HG03196 (cell line): ENCODE measurements at regions not wholly inside any gene's neighbourhood (a gene's known extent, or its start where the extent isn't known, plus 50 kb on each side); places are given as distances from the start of the nearest gene placed in this dataset.
A peak's percentile ranks its signal among the peaks of the same experiment; 100 is the strongest.
"Not testable (repeated sequence)": the region's sequence is repeated elsewhere in the genome, so short reads cannot be mapped to it uniquely, and the experiment has no call there.

Source experiments
- ATAC-seq: cut with Tn5 transposase; IDR thresholded peaks from one replicate; pipeline ENCODE4 v1.9.1; 2021; ENCODE audit not compliant: unreplicated experiment

DNA sequence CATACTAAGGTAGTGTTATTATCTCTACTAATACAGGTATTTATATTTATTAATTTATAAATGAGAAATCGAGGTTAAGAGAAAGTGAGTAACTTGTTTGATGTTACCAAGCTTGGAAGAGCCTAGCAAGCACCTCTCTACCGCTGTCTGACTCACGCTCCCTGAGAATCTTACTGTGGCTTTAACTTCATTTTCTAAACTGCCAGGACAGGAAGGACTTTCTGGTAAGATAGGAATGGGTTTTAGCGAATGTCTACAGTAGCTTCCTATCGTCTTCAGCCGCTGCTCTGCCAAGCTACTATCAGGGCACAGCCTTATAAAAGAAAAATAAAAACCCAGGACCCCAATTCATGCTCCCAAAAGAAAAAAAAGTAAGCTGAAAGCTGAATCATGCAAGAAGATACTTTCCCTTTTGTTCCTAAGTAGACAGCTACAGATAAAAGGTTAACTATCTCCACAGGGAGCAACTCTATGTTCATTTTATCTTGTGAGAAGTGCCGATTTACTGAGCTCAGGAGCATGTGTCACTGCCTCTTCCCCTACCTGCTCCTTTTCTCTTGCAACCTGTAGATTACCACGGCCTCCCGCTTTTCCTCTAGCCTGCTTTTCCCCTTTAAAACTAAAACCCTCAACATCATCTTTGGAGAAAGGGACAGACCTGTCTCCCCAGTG lies 60.2 kb downstream of the THNSL1 start:
- no peak for ATAC-seq

DNA sequence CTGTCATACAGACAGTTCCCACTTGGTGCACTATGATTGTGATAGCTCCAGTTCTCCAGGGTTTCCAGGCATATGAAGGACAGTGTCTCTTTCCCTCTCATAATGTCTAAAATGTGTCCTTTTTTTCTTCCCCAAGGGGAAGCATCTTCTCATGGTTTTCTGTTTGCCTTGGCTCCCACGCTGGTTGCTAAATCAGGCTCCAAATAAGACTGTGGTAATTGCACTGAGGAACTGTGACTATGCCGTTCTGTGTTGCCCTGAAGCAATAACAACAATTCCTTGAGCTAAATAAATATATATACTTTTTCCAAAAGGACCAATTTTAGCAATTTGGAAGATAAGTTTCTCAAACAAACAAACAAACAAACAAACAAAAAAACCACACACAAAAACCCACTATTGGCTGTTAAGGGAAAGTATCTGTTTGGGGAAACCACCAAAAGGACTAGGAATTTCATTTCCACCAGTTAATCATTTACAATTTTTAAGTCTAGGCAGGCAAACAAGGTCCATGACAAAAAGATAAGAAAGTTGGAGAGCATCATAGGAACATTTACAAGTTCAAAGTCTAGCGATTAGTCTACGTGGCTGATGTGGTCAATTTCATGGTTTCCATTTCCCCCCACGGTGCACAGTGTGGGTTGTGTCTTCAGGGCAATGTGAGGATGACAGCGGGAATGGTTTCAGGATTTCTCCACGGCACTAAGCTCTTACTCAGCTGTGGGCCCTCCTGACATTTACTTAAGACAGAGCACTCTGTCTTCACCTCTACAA lies 62.4 kb downstream of the THNSL1 start:
- ATAC-seq: no peak

DNA sequence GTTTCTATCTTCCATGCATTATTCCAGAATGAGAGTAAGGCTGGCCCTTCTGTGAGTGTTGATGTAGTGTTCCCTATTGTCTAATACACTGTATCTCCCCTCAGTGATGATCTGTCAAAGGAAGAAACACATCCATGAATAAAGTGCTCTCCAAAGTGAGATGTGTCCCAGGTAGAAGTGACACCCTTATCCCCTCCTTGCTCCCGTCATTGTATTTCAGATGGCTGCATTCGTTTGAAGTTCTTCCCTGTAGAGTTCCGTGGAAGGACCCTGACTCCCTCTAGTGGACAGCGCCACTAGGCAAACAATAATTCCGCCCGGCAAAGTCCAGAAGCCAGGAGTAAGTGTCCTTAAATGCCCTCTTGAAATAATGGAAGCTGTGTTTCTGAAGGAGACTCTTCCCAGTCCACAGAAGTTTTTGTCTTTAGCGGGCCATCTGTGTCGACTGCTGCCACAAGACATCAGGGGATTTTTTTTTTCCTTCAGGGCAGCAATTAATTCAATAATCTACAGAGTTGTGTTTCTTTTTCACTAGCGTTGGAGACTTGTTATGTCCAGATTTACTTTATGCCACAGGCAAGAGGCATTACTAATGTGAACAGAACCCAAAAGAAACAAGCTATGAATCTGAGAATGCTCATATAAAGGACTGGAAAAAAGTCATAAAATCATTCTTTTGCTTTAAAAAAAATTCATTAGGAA lies 64.6 kb downstream of the THNSL1 start:
- peak; percentile 74 for ATAC-seq

DNA sequence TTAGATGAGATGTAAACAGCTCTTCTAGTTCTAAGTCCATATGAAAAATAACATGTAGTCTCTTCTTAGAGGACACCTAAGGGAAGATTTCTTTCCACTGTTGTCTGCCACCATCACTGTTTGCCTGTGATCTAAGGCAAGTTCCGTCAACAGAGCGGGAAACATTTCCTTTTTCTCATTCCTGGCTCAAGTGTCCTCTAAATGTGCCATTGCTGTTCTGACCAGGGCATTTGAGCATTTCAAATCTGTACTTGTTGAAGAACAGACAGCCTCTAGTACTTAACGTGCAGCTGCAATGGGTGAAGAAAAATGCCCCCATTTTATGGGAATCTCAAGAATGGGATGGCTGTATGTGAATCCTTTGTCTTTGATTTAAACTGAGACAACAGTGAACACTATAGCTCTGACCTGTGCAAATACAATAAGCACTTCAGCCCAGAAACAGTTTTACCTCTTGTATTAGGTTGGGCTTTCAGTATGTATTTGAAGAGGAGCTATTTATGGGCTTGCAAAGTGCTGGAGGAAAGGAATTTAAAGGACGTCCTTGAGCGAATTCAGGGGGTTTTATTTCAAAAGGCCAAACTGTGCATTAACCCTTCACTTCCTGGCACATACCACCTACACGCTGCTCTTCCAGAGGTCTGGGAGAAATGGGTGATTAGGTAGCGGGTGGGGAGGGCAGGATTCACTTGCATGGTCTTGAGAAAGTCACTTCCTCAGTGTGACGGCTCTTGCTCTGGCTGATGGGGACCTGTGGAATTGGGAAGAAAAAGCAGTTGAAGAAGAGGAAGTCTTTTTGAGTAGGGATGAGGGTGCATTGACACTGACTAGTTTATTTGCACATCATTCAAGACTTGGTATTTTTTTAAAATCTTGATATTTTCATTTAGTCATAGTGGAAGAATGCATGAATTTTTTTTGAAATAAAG lies 66.1 kb downstream of the THNSL1 start:
- no peak for ATAC-seq

DNA sequence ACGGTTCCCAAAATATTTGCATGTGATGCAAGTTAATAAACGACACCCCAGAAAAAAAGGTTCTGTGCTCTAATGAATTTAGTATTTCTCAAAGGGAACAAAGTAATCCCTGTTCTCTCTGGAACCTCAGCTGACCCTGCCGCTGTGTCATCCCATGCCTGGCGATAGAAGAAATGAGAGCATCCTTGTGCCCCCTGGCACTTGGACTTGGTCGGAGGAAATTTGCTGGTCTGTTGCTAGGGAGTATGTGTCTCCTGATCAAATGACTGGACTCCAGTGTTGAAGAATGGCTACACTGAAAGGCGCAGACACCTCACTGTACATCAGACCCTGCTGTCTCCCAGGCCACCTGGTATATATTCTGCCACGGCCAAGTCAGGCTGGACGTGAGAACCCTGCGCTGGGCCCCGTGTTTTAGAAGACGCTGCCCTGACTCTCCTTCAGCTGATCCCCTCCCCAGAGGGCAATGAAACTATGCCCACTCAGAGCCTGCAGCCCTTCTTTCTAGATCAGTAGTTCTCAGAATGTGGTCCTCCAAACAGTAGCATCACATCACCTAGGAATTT lies 67.2 kb downstream of the THNSL1 start:
- ATAC-seq: no peak

DNA sequence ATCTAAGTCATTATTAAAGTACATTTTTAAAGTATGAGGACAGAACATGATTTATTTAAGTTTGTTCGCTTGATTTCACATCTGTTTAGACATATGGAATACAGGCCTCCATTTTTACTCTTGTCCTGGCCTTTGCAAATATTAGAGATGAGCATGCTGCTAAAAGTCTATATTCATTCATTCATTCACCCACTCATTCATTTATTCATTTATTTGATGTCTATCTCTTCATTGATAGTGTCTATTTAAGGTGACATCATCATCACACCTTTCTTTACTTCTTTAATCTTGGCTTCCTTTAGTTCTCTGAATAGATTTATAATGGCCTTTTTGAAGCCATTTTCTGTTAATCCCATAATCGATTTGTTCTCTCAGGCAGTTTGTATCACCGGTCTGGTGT lies 68.0 kb downstream of the THNSL1 start:
- ATAC-seq: no peak

DNA sequence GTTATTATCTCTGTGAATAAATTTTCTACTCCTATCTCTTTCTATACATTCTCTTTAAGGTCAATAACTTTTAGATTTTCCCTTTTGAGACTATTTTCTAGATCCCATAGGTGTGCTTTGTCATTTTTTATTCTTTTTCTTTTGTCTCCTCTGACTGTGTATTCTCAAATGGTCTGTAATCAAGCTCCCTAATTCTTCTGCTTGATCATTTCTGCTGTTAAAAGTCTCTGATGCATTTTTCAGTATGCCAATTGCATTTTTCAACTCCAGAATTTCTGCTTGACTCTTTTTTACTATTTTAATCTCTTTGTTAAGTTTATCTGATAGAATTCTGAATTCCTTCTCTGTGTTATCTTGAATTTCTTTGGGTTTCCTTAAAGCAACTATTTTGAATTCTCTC lies 78.2 kb downstream of the THNSL1 start:
- no peak for ATAC-seq

DNA sequence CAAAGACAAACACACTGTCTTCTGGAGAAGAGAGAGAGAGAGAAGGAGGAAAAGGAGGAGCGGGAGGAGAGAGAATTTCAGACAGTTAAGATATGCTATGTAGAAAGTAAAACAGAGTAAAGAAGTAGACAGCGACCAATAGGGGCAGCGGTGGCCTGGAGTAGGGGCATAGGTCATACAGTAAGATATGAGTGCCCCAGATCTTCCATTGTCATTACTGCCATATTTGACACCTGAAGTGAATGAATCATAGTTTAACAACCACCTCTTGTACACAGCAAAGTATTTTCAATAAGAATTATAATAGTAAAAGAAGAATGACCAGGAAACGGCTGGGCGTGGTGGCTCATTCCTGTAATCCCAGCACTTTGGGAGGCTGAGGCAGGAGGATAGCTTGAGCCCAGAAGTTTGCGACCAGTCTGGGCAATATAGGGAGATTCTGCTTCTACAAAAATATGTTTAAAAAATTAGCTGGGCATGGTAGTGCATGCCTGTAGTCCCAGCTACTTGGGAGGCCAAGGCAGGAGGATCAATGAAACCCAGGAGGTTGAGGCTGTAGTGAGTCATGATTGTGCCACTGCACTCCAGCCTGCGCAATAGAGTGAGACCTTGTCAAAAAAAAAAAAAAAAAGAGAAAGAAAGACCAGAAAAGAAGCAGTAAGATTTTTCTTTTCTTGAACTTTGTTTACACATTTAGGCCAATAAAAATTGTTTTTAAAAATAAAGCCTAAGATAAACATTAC lies 77.0 kb upstream of the GPR158 start:
- no peak for ATAC-seq

DNA sequence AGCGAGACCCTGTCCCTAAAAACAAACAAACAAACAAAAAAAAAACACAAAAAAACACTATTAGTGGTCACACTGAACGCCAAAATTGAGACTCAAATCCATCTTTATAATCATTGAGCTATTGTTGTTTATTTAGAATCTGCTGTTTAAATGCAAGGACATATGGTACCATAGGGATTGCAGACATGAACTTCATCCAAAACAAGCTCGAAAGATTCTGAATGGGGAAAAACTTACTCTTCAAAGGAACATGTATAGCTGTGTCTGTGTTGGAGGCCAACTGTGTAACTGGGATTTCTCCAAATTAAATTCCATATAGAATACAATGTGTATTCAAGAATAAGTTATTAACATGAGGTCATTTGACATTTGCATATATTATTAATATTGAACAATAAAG lies 74.7 kb upstream of the GPR158 start:
- no peak for ATAC-seq

DNA sequence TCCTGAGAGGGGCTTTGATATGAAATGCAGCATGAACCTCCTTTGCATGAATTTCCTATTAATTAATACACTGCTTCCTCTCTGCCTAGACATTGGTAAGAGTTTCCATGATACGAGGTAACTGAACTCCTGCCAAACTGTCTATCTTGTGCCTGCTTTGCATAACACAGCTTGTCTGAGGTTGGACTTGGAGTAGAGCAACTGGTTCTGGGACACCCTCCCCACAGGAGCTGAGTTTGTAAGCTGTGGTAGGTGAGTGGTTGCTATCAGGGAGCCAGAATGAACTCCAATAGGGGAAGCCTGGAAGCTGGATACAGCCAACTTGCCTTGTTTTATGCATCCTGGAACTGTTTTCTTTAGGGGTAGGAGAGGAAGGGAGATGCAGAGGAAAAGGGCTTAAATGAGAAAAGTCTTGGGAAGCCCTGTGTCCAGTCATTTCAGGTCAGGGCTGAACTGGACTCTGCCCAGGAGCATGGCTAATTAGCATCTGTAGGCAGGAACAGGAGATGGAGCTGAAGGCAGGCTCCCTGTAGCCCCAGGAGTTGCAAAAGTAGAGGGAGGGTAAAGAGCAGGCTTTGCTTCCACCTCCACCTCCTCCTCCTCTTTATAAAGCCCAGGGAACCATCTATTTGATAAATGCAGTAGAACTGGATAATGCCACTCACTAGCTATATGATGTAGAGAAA lies 73.2 kb upstream of the GPR158 start:
- ATAC-seq: no peak

DNA sequence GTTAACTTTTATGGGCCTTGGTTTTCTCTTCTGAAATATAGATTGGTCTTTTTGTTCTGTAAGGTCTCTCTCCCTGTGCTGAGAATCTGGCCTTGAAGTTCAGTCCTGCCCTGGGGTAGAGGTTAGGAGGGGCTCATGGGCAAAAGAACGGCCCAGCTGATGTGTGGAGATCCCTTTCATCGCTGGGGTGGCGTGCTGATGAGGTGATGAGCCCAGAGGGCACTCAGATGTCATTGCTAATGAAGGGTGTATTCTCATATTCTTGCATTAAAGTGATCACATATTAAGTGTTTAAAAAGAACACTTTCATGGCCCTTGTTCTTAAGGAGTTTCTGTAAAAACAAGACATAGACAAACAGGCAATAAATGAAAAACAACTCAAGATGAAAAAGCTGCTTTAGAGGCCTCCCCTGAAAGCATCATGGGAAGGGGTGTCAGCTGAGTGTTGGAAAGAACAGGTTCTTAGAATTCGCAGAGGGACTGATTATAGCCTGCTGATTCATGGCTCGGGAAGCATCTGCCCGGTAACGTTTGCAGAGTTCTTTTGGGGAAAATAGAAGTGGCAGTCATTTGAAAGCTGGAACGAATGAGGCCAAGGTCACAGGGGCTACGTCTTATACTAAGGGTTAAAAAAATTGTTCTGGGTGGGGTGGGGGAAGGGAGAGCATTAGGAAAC lies 72.5 kb upstream of the GPR158 start:
- ATAC-seq: no peak

DNA sequence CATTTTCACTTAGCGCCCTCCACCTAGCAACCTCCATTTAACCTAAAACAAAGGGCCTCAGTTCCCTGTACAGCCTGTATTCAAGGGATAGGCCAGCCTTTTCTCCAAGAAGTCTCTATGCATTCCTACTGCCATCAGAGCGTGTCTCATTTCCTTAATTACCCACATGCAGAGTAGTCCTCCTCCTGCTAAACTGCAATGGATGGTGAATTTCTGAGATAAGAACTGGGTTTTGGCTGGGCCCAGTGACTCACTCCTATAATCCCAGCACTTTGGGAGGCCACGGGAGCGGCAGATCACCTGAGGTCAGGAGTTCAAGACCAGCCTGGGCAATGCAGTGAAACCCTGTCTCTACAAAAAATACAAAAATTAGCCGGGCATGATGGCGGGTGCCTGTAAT lies 71.1 kb upstream of the GPR158 start:
- ATAC-seq: no peak

DNA sequence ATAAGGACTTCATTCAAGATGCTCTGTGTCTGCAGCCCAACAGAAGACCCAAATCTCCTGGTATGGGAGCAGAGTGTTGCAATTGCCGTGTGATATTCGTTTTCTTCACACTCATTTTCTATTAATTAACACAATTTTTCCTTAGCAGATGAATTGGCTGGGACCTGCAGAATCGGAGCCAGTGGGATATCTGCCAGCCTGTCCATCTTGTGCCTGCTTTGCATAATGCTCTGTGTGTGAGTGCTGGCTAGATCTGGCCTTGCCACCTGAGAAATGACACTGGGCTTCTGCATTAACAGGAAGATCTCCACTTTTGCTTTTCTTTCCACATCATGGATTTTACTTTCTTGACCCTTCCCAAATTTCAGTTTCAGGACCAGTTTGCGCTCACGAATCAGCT lies 70.4 kb upstream of the GPR158 start:
- no peak for ATAC-seq

DNA sequence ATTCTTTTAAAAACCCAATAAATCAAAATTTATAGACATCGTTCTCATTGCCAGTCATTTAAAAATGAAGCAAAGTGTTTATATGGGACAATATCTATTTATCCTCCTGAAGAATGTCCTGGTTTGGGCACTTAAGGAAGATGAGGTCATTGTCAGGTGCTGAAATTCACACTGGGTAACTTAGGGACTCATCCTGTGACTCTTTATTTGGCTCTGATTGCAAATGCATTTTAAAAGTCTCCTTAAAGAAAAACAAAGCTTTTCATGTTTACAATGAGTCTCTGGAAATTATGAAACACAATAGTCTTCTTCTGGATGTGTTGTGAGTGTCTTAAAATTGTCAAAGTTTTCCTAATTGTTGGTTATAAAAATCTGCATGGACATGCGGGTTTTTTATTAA lies 69.5 kb upstream of the GPR158 start:
- ATAC-seq: no peak

DNA sequence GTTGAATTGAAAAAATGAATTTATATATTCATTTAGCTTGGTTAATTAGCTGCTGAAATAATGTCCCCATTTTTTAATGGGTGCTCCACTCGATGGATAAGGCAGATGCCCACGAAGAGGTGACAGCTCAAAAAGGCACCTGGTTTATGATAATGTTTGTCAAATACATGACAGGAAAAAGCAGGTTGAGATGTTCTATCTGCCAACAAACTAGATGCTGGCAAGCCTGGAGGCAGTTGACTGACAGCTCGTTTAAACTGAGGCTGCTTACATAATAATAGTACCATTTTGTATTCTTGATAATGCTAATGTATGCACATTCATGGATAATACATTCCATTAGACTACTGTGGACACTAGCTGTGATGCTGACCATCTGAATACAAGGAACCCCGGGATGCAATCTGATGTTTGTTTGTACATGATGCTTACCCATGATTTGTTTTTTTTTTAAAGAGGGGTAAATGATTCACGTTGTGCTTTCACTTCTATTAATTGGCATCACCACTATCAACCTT lies 69.0 kb upstream of the GPR158 start:
- ATAC-seq: no peak

DNA sequence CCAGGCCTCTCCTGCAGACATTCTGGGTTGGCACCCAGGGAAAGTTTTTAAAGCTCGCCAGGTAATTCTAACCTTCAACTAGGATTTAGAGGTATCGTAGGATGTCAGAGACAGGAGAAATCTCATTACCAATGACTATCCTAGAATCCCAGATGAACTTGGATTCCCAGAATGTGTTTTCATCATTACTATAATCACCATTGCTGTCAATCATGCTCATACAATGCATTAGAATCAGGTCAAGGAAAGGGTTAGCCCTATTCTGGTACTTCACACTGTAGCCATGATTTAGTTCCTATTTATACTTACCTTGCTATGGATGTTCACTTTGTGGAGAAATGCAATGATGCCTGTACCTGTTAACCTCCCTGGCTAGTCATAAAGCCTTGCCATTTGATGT lies 67.0 kb upstream of the GPR158 start:
- no peak for ATAC-seq

DNA sequence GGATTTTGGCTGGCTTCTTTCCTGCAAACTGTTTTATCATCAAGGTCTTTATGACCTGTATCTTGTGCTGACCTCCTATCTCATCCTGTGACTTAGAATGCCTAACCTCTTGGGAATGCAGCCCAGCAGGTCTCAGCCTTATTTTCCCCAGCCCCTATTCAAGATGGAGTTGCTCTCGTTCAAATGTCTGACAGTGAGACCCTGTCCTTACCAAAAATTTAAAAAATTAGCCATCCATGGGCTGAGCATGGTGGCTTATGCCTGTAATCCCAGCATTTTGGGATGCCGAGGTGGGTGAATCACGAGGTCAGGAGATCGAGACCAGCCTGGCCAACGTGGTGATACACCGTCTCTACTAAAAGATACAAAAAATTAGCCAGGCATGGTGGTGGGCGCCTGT lies 64.9 kb upstream of the GPR158 start:
- not testable (repeated sequence) for ATAC-seq

DNA sequence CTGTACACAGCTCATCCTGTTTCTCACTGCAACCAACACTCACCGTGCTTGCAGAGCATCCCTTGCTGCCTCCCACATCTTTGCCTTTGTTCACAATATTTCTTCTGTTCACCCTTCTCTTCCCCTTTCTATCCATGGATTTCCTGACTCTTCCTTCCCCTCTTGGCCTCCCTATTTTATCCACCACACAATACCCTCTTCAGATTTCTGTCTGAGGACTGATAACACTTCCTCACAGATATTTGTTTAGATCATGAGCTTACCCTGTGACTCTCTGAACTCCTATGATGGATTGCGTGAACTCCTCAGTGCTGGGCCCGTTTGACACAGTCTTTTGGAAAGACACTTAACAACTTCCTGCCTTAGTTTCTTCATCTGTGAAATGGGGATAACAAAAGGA lies 62.8 kb upstream of the GPR158 start:
- no peak for ATAC-seq
